PFSK-1 (cell line): ENCODE measurements at regions not wholly inside any gene's neighbourhood (a gene's known extent, or its start where the extent isn't known, plus 50 kb on each side); places are given as distances from the start of the nearest gene placed in this dataset.

Experiments
- FOXP2 ChIP-seq: optimal IDR thresholded peaks from 2 replicates; pipeline ENCODE3; 2011; ENCODE audit warnings: borderline replicate concordance, control low read depth, inconsistent platforms; ENCODE audit not compliant: insufficient read depth; ENCODE audit errors: extremely low read length, extremely low read depth
- POLR2AphosphoS5 ChIP-seq: IDR thresholded peaks from 2 replicates; pipeline ENCODE4 v1.6.1; 2012; ENCODE audit warnings: low read depth, mild to moderate bottlenecking, control low read depth, low read length, moderate library complexity
- SIN3A ChIP-seq: IDR thresholded peaks from 2 replicates; pipeline ENCODE4 v1.6.1; 2012; ENCODE audit warnings: mild to moderate bottlenecking, low read length, moderate library complexity, borderline replicate concordance; ENCODE audit not compliant: insufficient read depth
- TAF1 ChIP-seq: IDR thresholded peaks from 2 replicates; pipeline ENCODE4 v1.6.1; 2012; ENCODE audit warnings: low read length, control low read depth, borderline replicate concordance; ENCODE audit not compliant: insufficient read depth
- TF ChIP-seq, protein P1 (sequence below), 2 experiments: IDR thresholded peaks; 2 replicates each; pipeline versions ENCODE4 v1.6.1 to v1.8.0; 2011 to 2012; ENCODE audit warnings: low read depth in 2 of 2, low read length in 2 of 2, control low read depth in 1 of 2, inconsistent platforms in 1 of 2, mild to moderate bottlenecking in 1 of 2, moderate library complexity in 1 of 2; ENCODE audit not compliant: insufficient read depth in 1 of 2

DNA sequence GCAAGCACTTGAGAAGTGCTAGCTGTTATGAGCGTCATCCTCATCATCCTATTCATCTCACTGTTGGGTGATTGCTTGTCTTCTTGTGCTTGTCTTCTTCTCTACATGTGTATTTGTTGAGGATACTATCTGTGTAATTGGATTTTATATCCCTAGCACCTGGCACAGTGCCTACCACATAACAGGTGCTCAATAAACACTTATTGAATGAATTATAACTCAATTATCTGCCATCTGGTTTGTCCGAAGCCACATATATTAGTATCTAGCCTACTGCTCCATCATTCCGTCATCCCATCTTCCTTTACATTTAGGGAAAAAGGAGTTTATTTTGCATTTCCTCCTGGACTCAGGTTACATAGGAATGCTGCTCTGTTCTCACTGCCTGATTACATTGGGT lies 330.4 kb upstream of the ETAA1 start:
- TF ChIP-seq, protein P1, sequence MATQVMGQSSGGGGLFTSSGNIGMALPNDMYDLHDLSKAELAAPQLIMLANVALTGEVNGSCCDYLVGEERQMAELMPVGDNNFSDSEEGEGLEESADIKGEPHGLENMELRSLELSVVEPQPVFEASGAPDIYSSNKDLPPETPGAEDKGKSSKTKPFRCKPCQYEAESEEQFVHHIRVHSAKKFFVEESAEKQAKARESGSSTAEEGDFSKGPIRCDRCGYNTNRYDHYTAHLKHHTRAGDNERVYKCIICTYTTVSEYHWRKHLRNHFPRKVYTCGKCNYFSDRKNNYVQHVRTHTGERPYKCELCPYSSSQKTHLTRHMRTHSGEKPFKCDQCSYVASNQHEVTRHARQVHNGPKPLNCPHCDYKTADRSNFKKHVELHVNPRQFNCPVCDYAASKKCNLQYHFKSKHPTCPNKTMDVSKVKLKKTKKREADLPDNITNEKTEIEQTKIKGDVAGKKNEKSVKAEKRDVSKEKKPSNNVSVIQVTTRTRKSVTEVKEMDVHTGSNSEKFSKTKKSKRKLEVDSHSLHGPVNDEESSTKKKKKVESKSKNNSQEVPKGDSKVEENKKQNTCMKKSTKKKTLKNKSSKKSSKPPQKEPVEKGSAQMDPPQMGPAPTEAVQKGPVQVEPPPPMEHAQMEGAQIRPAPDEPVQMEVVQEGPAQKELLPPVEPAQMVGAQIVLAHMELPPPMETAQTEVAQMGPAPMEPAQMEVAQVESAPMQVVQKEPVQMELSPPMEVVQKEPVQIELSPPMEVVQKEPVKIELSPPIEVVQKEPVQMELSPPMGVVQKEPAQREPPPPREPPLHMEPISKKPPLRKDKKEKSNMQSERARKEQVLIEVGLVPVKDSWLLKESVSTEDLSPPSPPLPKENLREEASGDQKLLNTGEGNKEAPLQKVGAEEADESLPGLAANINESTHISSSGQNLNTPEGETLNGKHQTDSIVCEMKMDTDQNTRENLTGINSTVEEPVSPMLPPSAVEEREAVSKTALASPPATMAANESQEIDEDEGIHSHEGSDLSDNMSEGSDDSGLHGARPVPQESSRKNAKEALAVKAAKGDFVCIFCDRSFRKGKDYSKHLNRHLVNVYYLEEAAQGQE (IDR thresholded peaks at IDR 0.05; ENCODE audit: insufficient read depth in 1 of 2, low read depth in 2 of 2, low read length in 2 of 2) = no peak
- TF ChIP-seq FOXP2 (no peak), TAF1 (no peak), POLR2AphosphoS5 (no peak), SIN3A (no peak)

DNA sequence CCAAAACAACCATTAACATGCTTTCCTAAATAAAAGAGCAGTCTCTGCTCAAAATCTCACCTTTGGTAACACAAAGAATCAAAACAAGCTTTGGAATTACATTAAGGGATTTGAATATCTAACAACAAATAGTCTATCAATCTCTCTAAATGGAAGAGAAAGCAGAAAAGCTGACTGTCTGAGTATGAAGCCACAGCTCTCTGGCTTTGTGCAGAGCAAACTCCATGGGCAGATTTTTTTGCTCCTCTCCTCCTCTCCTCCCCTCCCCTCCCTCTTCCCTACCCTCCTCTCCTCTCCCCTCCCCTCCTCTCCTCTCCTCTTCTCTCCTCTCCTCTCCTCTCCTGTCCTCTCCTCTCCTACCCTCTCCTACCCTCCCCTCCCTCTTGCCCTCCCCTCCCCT lies 329.5 kb upstream of the ETAA1 start:
- TF ChIP-seq SIN3A (no peak), FOXP2 (no peak), TAF1 (no peak), POLR2AphosphoS5 (no peak)
- TF ChIP-seq, protein P1 (IDR thresholded peaks at IDR 0.05; ENCODE audit: insufficient read depth in 1 of 2, low read depth in 2 of 2, low read length in 2 of 2) = no peak

DNA sequence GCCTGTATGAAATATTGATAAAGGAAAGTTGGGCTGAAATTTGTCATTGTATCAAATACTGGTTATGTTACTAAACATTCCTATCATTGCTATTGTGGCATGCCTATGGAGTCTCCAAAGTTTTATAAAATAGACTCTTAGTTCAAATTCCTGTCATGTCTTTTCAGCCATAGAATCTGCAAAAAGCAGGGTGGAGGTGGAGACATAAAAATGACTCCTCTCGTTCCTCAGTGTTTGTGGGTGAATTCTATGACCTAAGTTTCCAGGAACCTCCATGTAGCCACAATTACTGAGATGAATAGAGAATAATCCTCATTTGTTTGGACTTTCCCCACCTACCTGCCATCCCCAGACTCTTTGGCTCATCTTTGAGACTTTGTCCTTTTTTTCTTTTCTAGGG lies 326.3 kb upstream of the ETAA1 start:
- TF ChIP-seq FOXP2 = no peak
- TF ChIP-seq, protein P1 (IDR thresholded peaks at IDR 0.05; ENCODE audit: insufficient read depth in 1 of 2, low read depth in 2 of 2, low read length in 2 of 2) = no peak

DNA sequence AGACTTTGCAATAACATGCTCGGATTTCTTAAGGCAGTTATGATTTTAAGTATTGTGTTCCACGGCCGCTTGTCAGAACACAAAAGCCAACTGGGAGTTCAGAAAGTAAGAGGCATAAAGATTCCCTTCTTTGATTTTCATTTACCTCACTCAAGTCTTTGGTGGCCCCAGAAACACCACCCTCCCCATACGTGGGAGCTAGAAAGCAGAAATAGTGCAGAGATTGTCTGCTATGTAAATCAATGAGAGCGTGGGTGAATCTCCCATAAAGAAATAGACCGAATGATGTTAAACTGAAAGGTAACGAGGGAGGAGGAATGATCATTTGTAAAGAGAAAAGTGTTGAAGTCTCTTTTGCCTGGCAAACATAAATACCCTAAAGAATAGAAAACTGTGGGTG lies 322.1 kb upstream of the ETAA1 start:
- TF ChIP-seq SIN3A (no peak), TAF1 (no peak), POLR2AphosphoS5 (no peak), FOXP2 (no peak)
- TF ChIP-seq, protein P1 (IDR thresholded peaks at IDR 0.05; ENCODE audit: insufficient read depth in 1 of 2, low read depth in 2 of 2, low read length in 2 of 2) = no peak

DNA sequence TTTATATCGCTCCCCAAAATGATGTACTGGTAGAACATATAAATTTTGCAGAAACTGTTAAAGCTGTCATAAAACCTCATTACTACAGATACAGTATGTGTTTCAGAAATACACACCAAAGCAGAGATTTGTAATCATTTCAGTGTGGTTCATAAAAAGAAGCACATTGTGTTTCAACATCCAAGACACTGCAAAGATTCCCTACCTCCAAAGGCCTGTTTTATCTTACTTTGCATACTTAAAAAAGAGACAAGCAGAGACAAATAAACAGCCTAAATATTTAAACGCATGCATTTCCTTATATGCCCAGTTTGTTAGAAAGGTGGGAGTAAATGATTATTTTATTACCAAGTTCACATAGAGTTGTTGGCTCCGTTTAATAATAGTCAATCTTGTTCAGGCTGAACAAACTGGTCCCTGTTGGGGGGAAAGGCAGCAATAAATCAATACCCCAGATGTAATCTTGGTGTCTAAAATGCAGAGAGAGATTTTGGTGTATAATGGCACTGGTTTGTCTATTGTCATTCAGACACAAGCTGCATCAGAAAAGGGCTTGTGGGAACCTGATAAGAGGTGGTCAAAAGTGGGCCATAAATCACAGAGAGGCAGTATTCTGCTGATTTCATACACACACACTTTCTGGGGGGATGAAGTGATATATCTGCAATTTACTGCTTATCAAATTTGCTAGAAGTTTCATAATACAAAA lies 321.4 kb upstream of the ETAA1 start:
- no peak for TF ChIP-seq SIN3A
- TF ChIP-seq FOXP2 = no peak
- TF ChIP-seq POLR2AphosphoS5 = no peak
- TF ChIP-seq TAF1 = no peak
- TF ChIP-seq, protein P1 (IDR thresholded peaks at IDR 0.05; ENCODE audit: insufficient read depth in 1 of 2, low read depth in 2 of 2, low read length in 2 of 2) = no peak
